Natural killer cell (primary cell): ENCODE measurements at regions not wholly inside any gene's neighbourhood (a gene's known extent, or its start where the extent isn't known, plus 50 kb on each side); places are given as distances from the start of the nearest gene placed in this dataset.

Experiments used
- ATAC-seq, 3 donors: fragments of 150-1000 bp in 2 of 3; fragments of 200-7000 bp in 1 of 3; cut with Tn5 transposase; 1 replicate in 1 of 3; 2 replicates in 2 of 3; pipeline ENCODE4 v1.10.0; 2021; ENCODE audit warnings: mild to moderate bottlenecking in 2 of 3, moderate library complexity in 2 of 3
- DNase-seq, 2 donors: peaks; one replicate each; pipeline versions ENCODE4 v3.0.0 to v3.0.0-alpha.2; 2013 to 2021; ENCODE audit warnings: mixed read lengths in 1 of 2
- H3K27ac ChIP-seq: one replicate; pipeline ENCODE4 v1.5.1; 2013; ENCODE audit warnings: mild to moderate bottlenecking, low read length
- H3K27me3 ChIP-seq: one replicate; pipeline ENCODE4 v1.6.1; 2013; ENCODE audit warnings: low read length; ENCODE audit not compliant: control insufficient read depth, insufficient read depth
- H3K36me3 ChIP-seq: one replicate; pipeline ENCODE4 v1.6.1; 2013; ENCODE audit warnings: low read length; ENCODE audit not compliant: control insufficient read depth, insufficient read depth
- H3K4me1 ChIP-seq: one replicate; pipeline ENCODE4 v1.6.1; 2013; ENCODE audit warnings: low read length; ENCODE audit not compliant: control insufficient read depth, insufficient read depth
- H3K4me3 ChIP-seq: one replicate; pipeline ENCODE4 v1.5.1; 2013; ENCODE audit warnings: low read length
- H3K9me3 ChIP-seq: one replicate; pipeline ENCODE4 v1.6.1; 2013; ENCODE audit warnings: low read length; ENCODE audit not compliant: control insufficient read depth, insufficient read depth
- H3K27ac Mint-ChIP-seq, 2 donors: one replicate each; pipeline ENCODE4 v1.8.0; 2022; ENCODE audit warnings: mild to moderate bottlenecking in 2 of 2, mixed read lengths in 2 of 2, moderate library complexity in 1 of 2
- H3K27me3 Mint-ChIP-seq, 2 donors: one replicate each; pipeline ENCODE4 v1.8.0; 2022; ENCODE audit warnings: low read depth in 2 of 2, mixed read lengths in 2 of 2
- H3K36me3 Mint-ChIP-seq: one replicate; pipeline ENCODE4 v1.8.0; 2022; ENCODE audit warnings: mixed read lengths
- H3K4me1 Mint-ChIP-seq, 2 donors: one replicate each; pipeline ENCODE4 v1.8.0; 2022; ENCODE audit warnings: mixed read lengths in 2 of 2
- H3K4me3 Mint-ChIP-seq: one replicate; pipeline ENCODE4 v1.8.0; 2022; ENCODE audit warnings: mild to moderate bottlenecking, moderate library complexity, mixed read lengths
- H3K9me3 Mint-ChIP-seq, 2 donors: one replicate each; pipeline ENCODE4 v1.8.0; 2022; ENCODE audit warnings: mixed read lengths in 2 of 2
- WGBS: methylation state at CpG from one replicate; pipeline ENCODE4 v1.1.7; 2013; ENCODE audit warnings: missing lambda C conversion rate; ENCODE audit not compliant: insufficient coverage; 5-methylcytosine and 5-hydroxymethylcytosine counted together
- intact Hi-C: fragments of 100-400 bp; cut with micrococcal nuclease; formaldehyde crosslinking; loops from one replicate; pipeline ENCODE4 v1.14.2; 2022
- TF ChIP-seq, protein P1 (sequence below): fragments of 200-600 bp; IDR thresholded peaks from one replicate; pipeline ENCODE4 v1.8.0; 2022; ENCODE audit warnings: antibody characterized with exemption

DNA sequence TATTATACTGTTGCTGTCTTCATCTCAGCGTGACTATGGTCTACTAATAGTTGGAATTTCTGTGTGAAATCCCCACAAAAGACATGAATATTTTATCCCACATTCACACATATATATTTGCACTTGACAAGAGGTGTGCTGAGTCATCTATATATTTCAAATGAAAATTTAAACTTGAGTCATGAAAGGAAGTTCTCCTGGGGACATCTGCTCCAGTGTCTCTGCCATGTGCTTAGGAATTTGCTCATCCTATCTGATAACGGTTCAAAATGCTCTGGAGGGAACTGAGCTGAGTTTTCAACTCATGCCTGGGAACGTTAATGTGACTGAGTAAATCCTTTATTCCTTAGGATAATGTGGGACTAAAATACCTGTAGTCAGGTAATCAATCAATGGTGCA is 326.2 kb upstream of the MEX3C start:
- Histone ChIP-seq H3K9me3 (no peaks in the 10 kb centered on the region), H3K4me1 (no peaks in the 10 kb centered on the region), H3K27ac (no peak overlapping the region), H3K4me3 (no peak overlapping the region), H3K36me3 (no peaks in the 10 kb centered on the region), H3K27me3 (no peaks in the 10 kb centered on the region)
- Mint-ChIP-seq H3K27ac (no peak overlapping the region), H3K36me3 (no peaks in the 10 kb centered on the region), H3K27me3 (peaks cover 4 to 10% of the 10 kb centered on the region in 2 donors), H3K9me3 (no peaks in the 10 kb centered on the region), H3K4me1 (no peaks in the 10 kb centered on the region), H3K4me3 (no peak overlapping the region)
- no peak for ATAC-seq
- no peak for DNase-seq
- intact Hi-C loops: no loop called here
- TF ChIP-seq, protein P1, sequence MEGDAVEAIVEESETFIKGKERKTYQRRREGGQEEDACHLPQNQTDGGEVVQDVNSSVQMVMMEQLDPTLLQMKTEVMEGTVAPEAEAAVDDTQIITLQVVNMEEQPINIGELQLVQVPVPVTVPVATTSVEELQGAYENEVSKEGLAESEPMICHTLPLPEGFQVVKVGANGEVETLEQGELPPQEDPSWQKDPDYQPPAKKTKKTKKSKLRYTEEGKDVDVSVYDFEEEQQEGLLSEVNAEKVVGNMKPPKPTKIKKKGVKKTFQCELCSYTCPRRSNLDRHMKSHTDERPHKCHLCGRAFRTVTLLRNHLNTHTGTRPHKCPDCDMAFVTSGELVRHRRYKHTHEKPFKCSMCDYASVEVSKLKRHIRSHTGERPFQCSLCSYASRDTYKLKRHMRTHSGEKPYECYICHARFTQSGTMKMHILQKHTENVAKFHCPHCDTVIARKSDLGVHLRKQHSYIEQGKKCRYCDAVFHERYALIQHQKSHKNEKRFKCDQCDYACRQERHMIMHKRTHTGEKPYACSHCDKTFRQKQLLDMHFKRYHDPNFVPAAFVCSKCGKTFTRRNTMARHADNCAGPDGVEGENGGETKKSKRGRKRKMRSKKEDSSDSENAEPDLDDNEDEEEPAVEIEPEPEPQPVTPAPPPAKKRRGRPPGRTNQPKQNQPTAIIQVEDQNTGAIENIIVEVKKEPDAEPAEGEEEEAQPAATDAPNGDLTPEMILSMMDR: no peak
- 75% methylated on average over 3 of the region's 3 CpGs for WGBS

DNA sequence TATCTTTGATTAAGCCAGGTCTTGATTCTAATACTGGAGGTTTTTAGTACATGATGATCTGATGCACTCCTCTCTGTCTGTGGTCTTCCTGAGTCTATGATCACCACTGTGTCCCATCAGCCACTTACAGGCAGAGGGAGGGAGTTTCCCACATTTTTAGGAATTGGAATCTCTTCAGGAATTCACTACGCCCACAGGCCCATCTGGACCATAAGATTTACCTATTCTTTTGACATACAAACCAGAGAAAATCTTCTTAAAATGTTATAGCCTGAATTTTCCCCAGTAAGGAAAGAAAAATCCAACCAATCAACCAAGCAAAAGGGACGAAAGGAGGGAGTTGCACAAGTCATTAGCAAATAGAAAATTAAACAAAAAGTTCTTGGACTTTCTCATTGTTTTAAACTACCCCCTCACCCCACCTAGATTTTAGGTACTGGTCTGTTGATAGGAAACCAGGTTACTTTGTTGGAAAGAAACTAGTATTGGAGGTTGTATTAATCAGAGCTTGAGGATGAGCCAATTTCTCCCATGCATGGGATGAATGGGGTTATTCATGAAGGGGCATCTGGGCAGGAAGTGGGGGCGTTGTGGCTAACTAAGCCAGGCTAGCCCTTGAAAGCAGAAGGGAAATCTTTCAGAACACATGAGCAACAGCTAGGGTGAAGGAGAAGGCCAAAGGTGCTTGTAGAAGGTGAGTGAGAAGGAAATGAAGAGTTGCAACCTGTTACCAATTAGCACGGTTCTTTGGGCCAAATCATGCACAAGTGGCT is 328.2 kb upstream of the MEX3C start:
- Mint-ChIP-seq H3K4me3 (no peak overlapping the region), H3K9me3 (no peaks in the 10 kb centered on the region), H3K4me1 (no peaks in the 10 kb centered on the region), H3K27ac (no peak overlapping the region), H3K27me3 (peaks cover 0 to 5% of the 10 kb centered on the region in 2 donors), H3K36me3 (no peaks in the 10 kb centered on the region)
- intact Hi-C loops: no loop called here
- no peaks in the 10 kb centered on the region for H3K4me1 ChIP-seq
- TF ChIP-seq, protein P1: no peak
- H3K9me3 ChIP-seq: no peaks in the 10 kb centered on the region
- no peak overlapping the region for H3K4me3 ChIP-seq
- H3K27ac ChIP-seq: no peak overlapping the region
- no peak for ATAC-seq
- H3K27me3 ChIP-seq: no peaks in the 10 kb centered on the region
- no peaks in the 10 kb centered on the region for H3K36me3 ChIP-seq
- 70% methylated on average over 3 of the region's 4 CpGs for WGBS
- no peak for DNase-seq

DNA sequence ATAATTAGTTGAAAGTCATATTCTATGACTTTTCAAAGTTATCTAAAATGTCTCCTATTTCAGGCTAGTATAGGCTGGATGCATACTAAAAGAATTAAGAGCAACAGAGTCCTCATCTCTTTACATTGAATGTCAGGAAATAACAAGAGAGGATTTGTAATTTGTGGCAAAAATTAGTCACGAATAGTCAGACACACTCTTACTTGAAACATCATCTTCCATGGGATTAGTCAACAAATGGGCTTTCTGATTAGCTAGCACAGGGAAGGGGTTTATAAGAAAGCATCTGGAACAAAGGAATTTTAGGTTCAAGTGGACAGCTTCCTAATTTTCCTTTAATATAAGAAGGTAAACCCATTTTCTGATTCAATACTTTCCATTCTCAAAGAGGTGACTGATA is 330.3 kb upstream of the MEX3C start:
- peaks cover 3 to 5% of the 10 kb centered on the region in 2 donors for H3K27me3 Mint-ChIP-seq
- Histone ChIP-seq H3K36me3 (no peaks in the 10 kb centered on the region), H3K4me1 (no peaks in the 10 kb centered on the region), H3K9me3 (no peaks in the 10 kb centered on the region), H3K27ac (no peak overlapping the region), H3K4me3 (no peak overlapping the region), H3K27me3 (no peaks in the 10 kb centered on the region)
- no peaks in the 10 kb centered on the region for H3K36me3 Mint-ChIP-seq
- WGBS: no CpG with 5 or more reads among the region's 1 CpG
- no peak for DNase-seq
- H3K4me3 Mint-ChIP-seq: no peak overlapping the region
- H3K27ac Mint-ChIP-seq: no peak overlapping the region
- intact Hi-C loops: no loop called here
- TF ChIP-seq, protein P1: no peak
- ATAC-seq: no peak
- H3K4me1 Mint-ChIP-seq: no peaks in the 10 kb centered on the region
- no peaks in the 10 kb centered on the region for H3K9me3 Mint-ChIP-seq

DNA sequence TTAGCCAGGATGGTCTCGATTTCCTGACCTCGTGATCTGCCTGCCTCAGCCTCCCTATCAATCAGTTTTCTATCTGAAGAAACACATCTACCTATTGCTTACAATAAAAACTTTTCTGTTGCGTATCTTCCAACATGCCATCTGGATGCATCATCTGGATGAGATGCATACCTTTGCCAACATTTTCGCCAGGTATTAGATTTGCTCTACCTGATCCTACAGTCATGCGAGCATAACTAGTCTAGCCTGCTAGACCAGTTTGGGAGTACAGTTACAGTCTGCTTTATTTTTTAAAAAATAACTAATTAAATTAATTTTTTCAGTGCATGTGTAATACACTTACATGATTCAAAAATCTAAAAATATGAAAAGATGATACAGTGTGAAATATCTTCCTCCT is 334.0 kb upstream of the MEX3C start:
- whole genome bisulfite sequencing: 89% methylated on average over 5 of the region's 5 CpGs
- peaks cover 8 to 9% of the 10 kb centered on the region in 2 donors for H3K27me3 Mint-ChIP-seq

More for the DNA sequence above, 334.0 kb upstream of the MEX3C start:
- no peak overlapping the region for H3K4me3 Mint-ChIP-seq
- H3K27ac ChIP-seq: no peak overlapping the region
- no peaks in the 10 kb centered on the region for H3K36me3 ChIP-seq
- TF ChIP-seq, protein P1: no peak
- H3K4me1 Mint-ChIP-seq: no peaks in the 10 kb centered on the region
- H3K27me3 ChIP-seq: no peaks in the 10 kb centered on the region
- no peaks in the 10 kb centered on the region for H3K4me1 ChIP-seq
- H3K36me3 Mint-ChIP-seq: no peaks in the 10 kb centered on the region
- no peaks in the 10 kb centered on the region for H3K9me3 Mint-ChIP-seq
- H3K9me3 ChIP-seq: no peaks in the 10 kb centered on the region
- no peak overlapping the region for H3K27ac Mint-ChIP-seq
- no peak overlapping the region for H3K4me3 ChIP-seq
- intact Hi-C loops: no loop called here
- DNase-seq: no peak
- no peak for ATAC-seq
